ENCODE measurements at regions not wholly inside any gene's neighbourhood (a gene's known extent, or its start where the extent isn't known, plus 50 kb on each side); places are given as distances from the start of the nearest gene placed in this dataset.

DNA sequence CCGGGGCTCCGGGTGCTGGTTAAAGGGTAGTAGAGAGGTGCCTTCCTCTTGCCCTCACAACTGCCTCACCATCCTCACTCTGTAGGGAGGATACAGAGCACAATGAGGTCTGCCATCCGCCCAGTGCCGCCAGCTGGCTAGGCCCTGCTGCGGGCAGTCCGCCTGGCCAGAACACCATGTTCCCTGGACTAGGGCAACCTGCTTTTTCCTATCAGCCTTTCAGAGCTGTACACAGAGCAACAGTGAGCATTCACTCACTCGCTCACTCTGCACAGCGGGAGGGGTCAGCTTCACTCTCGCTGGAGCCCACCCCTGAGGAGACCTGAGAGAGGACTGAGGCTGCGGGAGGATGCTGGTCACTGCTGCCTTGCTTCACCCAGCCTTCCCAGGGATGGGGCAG is 218.7 kb upstream of the CHRNA7 start:
- TF ChIP-seq, protein P1, sequence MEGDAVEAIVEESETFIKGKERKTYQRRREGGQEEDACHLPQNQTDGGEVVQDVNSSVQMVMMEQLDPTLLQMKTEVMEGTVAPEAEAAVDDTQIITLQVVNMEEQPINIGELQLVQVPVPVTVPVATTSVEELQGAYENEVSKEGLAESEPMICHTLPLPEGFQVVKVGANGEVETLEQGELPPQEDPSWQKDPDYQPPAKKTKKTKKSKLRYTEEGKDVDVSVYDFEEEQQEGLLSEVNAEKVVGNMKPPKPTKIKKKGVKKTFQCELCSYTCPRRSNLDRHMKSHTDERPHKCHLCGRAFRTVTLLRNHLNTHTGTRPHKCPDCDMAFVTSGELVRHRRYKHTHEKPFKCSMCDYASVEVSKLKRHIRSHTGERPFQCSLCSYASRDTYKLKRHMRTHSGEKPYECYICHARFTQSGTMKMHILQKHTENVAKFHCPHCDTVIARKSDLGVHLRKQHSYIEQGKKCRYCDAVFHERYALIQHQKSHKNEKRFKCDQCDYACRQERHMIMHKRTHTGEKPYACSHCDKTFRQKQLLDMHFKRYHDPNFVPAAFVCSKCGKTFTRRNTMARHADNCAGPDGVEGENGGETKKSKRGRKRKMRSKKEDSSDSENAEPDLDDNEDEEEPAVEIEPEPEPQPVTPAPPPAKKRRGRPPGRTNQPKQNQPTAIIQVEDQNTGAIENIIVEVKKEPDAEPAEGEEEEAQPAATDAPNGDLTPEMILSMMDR (IDR thresholded peaks at IDR 0.05; ENCODE audit: borderline replicate concordance, control extremely low read depth, extremely low read depth, insufficient read depth, missing control alignments) = no peak
- in situ Hi-C loops (cut with MboI; ENCODE audit: low sequenced_read_pairs, unreplicated experiment) = no loop called here
- DNase-seq (ENCODE audit: low spot score) = no peak

DNA sequence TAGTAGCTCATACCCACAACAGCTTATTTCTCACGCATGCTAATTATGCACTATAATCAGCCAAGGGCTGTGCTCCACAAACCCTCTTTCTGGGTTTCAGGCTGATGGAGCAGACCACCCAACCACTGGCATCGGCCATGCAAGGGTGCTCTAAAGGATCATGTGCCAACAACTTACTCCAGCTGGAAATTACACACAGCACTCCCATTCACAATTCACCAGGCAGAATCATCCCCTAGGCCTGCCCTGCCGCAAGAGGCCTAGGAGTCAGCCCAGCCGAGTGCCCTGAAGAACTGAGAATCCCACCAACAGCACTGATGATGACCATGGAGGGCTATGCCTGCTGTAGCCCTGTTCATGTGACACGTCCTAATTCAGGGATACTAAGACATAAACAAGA is 216.2 kb upstream of the CHRNA7 start:
- TF ChIP-seq, protein P1 (IDR thresholded peaks at IDR 0.05; ENCODE audit: borderline replicate concordance, control extremely low read depth, extremely low read depth, insufficient read depth, missing control alignments) = no peak
- DNase-seq (ENCODE audit: low spot score) = no peak
- in situ Hi-C loops (cut with MboI; ENCODE audit: low sequenced_read_pairs, unreplicated experiment) = no loop called here

DNA sequence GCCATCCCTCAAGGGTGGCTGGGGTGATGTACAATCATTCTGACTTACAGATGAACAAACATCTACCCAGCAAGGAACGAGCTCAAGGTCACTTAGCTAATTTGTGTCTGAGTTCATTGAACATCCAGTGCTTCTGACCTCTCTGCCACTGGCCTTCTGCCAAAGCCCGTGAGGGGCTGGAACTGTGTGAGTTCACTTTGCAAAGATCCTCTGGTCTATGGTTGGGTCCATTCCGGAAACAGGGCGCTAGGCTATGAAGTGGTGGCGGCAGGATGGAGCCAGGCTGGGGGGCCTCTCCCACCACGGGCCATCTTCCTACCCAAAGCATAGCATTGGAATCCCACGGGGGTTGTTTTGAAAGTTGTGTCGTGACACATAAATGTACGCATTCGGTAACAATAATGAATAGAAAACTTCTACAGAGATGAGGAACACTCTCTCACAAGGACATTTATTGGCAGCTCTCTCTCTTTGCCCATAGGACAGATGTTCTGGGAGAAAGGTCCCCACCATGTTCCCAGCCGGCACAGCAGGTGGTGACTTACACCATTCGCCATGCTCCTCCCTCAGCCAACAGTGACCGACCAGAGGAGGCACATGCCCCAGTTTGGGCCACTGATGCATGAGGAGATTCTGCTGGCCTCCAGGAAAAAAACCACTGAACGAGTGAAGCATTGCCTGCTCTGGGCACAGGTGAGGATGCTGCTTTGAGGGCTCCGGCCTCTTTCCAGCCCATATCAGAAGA is 214.7 kb upstream of the CHRNA7 start:
- in situ Hi-C loops (cut with MboI; ENCODE audit: low sequenced_read_pairs, unreplicated experiment) = no loop called here
- TF ChIP-seq, protein P1 (IDR thresholded peaks at IDR 0.05; ENCODE audit: borderline replicate concordance, control extremely low read depth, extremely low read depth, insufficient read depth, missing control alignments) = no peak

DNA sequence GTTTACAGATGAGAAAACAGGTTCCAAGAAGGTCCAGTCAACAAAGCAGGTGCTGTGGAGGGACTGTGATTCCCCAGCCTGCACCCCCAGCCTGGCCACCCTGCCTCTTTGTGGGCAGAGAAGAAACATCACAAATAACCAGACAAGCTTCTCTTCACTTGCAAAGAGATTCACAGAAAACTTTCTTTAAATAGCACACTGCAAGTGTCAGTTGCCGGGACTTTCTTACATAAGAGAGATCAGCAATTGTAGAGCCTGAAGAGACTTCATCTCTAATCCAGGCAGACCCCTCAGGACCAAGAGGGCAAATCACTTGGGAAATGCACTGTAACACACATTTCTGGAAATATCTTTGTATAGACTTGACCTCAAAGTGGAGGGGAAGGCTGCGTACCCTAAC is 207.9 kb upstream of the CHRNA7 start:
- in situ Hi-C loops (cut with MboI; ENCODE audit: low sequenced_read_pairs, unreplicated experiment) = no loop called here
- TF ChIP-seq, protein P1 (IDR thresholded peaks at IDR 0.05; ENCODE audit: borderline replicate concordance, control extremely low read depth, extremely low read depth, insufficient read depth, missing control alignments) = no peak
- no peak for DNase-seq (ENCODE audit: low spot score)

More for the DNA sequence above, 214.7 kb upstream of the CHRNA7 start:
- DNase-seq (ENCODE audit: low spot score) = no peak

- TF ChIP-seq, protein P1 (IDR thresholded peaks at IDR 0.05; ENCODE audit: borderline replicate concordance, control extremely low read depth, extremely low read depth, insufficient read depth, missing control alignments) = no peak
- no peak for DNase-seq (ENCODE audit: low spot score)
- in situ Hi-C loops (cut with MboI; ENCODE audit: low sequenced_read_pairs, unreplicated experiment) = no loop called here
Measured at GRCh38 chr15:31824024-31824423, 206.3 kb upstream of the CHRNA7 start.

DNA sequence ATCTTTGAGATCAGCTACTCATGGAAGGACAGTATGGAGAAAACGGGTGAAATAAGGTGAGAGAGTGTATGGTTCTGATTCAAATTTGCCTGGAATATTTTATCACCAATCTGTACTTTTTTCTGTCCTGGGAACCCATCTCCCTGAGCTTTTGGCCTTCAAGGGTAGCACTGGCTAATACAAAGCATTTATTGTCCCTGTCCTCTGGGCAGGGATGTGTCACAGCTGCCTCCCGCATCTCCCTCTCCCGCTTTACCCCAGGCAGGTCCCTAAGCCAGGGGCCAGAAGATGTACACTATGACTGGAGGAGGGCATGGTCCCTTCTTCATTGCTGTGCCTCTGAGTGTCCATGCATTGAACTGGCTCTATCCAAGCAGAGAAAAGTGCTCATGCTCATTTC is 201.7 kb upstream of the CHRNA7 start:
- TF ChIP-seq, protein P1 (IDR thresholded peaks at IDR 0.05; ENCODE audit: borderline replicate concordance, control extremely low read depth, extremely low read depth, insufficient read depth, missing control alignments) = no peak
- no peak for DNase-seq (ENCODE audit: low spot score)
- in situ Hi-C loops (cut with MboI; ENCODE audit: low sequenced_read_pairs, unreplicated experiment) = no loop called here

Data from GM13976 (cell line).